GM12878 (cell line): ENCODE measurements at regions not wholly inside any gene's neighbourhood (a gene's known extent, or its start where the extent isn't known, plus 50 kb on each side); places are given as distances from the start of the nearest gene placed in this dataset.

Source experiments
- ATAC-seq: fragments of 200-7000 bp; cut with Tn5 transposase; 3 replicates; pipeline ENCODE4 v1.9.1; 2020; ENCODE audit warnings: mild to moderate bottlenecking, moderate library complexity
- BruUV-seq: library from RNA; stranded (reverse); fragments of 400-500 nt; replicated peaks from 2 replicates; lab custom pipeline; 2021; lab: Mats Ljungman, UMichigan
- CTCF ChIA-PET: fragments of 300-600 bp; sonication (Branson Sonifier 250); formaldehyde crosslinking; extraction: SDS; loops from one replicate; lab custom pipeline; 2021; ENCODE audit warnings: inconsistent platforms; lab: Yijun Ruan, JAX
- POLR2A ChIA-PET: fragments of 350-600 bp; formaldehyde crosslinking; extraction: SDS; loops from one replicate; lab custom pipeline; 2021; ENCODE audit warnings: inconsistent platforms; lab: Charles Lee
- RAD21 ChIA-PET: fragments of 300-600 bp; sonication (Branson Sonifier 250); formaldehyde crosslinking; loops from one replicate; lab custom pipeline; 2023; ENCODE audit warnings: antibody characterized with exemption; ENCODE audit not compliant: unreplicated experiment; lab: Charles Lee
- SMC1A ChIA-PET: fragments of 300-600 bp; sonication (Branson Sonifier 250); formaldehyde crosslinking; loops from one replicate; lab custom pipeline; 2023; ENCODE audit not compliant: unreplicated experiment, uncharacterized antibody; lab: Charles Lee
- DNase-seq: peaks from one replicate; pipeline ENCODE4 v3.0.0-alpha.2; 2011; ENCODE audit warnings: low read depth, low spot score
- FAIRE-seq: peaks from 3 replicates; lab custom pipeline; 2011; peaks lifted over from hg19 to GRCh38; lab: Jason Lieb, UNC
- H2AFZ ChIP-seq: 2 replicates; pipeline ENCODE4 v1.6.0; 2011; ENCODE audit warnings: low read depth, low read length, control low read depth; ENCODE audit not compliant: control insufficient read depth
- H3K27ac ChIP-seq: 2 replicates; pipeline ENCODE4 v1.5.1; 2011; ENCODE audit warnings: control low read depth; ENCODE audit not compliant: control insufficient read depth, insufficient read depth
- H3K27me3 ChIP-seq, 2 experiments: replicated peaks in 1 of 2; 2 replicates each; pipeline versions ENCODE4 v1.6.0 to v1.6.1; 2011; ENCODE audit warnings: low read length in 1 of 2; ENCODE audit not compliant: control insufficient read depth in 2 of 2, insufficient read depth in 2 of 2
- H3K36me3 ChIP-seq, 2 experiments: 2 replicates each; pipeline ENCODE4 v1.5.1; 2011; ENCODE audit warnings: low read length in 1 of 2; ENCODE audit not compliant: control insufficient read depth in 2 of 2, insufficient read depth in 2 of 2
- H3K4me1 ChIP-seq: 2 replicates; pipeline ENCODE4 v1.6.1; 2011; ENCODE audit warnings: mild to moderate bottlenecking, low read length, moderate library complexity, mixed read lengths; ENCODE audit not compliant: control insufficient read depth, insufficient read depth
- H3K4me2 ChIP-seq: 2 replicates; pipeline ENCODE4 v1.6.0; 2011; ENCODE audit warnings: control low read depth; ENCODE audit not compliant: control insufficient read depth, insufficient read depth
- H3K4me3 ChIP-seq: fragments of 200-600 bp; sonication (generic); 2 replicates; pipeline ENCODE4 v1.5.1; 2016
- H3K79me2 ChIP-seq: 2 replicates; pipeline ENCODE4 v1.6.0; 2011; ENCODE audit warnings: low read length; ENCODE audit not compliant: control insufficient read depth, insufficient read depth
- H3K9ac ChIP-seq: 2 replicates; pipeline ENCODE4 v1.8.0; 2011; ENCODE audit warnings: low read length, control low read depth, mixed read lengths; ENCODE audit not compliant: control insufficient read depth, insufficient read depth
- H3K9me3 ChIP-seq: replicated peaks from 3 replicates; pipeline ENCODE4 v1.5.1; 2011; ENCODE audit warnings: mild to moderate bottlenecking, low read length; ENCODE audit not compliant: control insufficient read depth, insufficient read depth
- H4K20me1 ChIP-seq: 2 replicates; pipeline ENCODE4 v1.6.0; 2011; ENCODE audit not compliant: control insufficient read depth, insufficient read depth
- BMI1 ChIP-seq: fragments of 450-650 bp; IDR thresholded peaks from 2 replicates; pipeline ENCODE4 v1.6.1; 2016; ENCODE audit warnings: mild to moderate bottlenecking, moderate library complexity, borderline replicate concordance
- CREM ChIP-seq: IDR thresholded peaks from 2 replicates; pipeline ENCODE4 v1.6.1; 2014; ENCODE audit warnings: antibody characterized with exemption, low read depth
- ETV6 ChIP-seq, 2 experiments: fragments of 450-650 bp in 1 of 2; IDR thresholded peaks in 1 of 2; conservative IDR thresholded peaks in 1 of 2; 2 replicates each; pipeline ENCODE4 v1.6.1; 2014; ENCODE audit warnings: antibody characterized with exemption in 1 of 2, borderline replicate concordance in 1 of 2, low read depth in 1 of 2, mild to moderate bottlenecking in 1 of 2, moderate library complexity in 1 of 2
- NRF1 ChIP-seq: conservative IDR thresholded peaks from 2 replicates; pipeline ENCODE4 v1.6.1; 2011; ENCODE audit warnings: mild to moderate bottlenecking, low read depth, low read length, improper control_type of control experiment
- POLR2A ChIP-seq: IDR thresholded peaks from 2 replicates; pipeline ENCODE4 v1.6.1; 2011; ENCODE audit warnings: low read depth, mild to moderate bottlenecking, low read length
- SREBF1 ChIP-seq: IDR thresholded peaks from 2 replicates; pipeline ENCODE4 v1.6.1; 2012; ENCODE audit warnings: mild to moderate bottlenecking, low read length
- STAT1 ChIP-seq: fragments of 450-650 bp; conservative IDR thresholded peaks from 2 replicates; pipeline ENCODE4 v1.6.1; 2014; ENCODE audit warnings: antibody characterized with exemption, mild to moderate bottlenecking
- WGBS: methylation state at CpG from one replicate; pipeline ENCODE4 v1.1.6; 2016; ENCODE audit warnings: low lambda C conversion rate; ENCODE audit not compliant: insufficient replicate concordance, insufficient coverage; ENCODE audit errors: missing lambda C conversion rate; 5-methylcytosine and 5-hydroxymethylcytosine counted together
- in situ Hi-C: fragments of 300-500 bp; cut with MboI; formaldehyde crosslinking; loops from 9 replicates; pipeline ENCODE4 v1.14.3; 2018; ENCODE audit warnings: mixed read lengths
- intact Hi-C: fragments of 100-400 bp; cut with micrococcal nuclease; formaldehyde crosslinking; loops from one replicate; pipeline ENCODE4 v1.14.2; 2022; ENCODE audit not compliant: unreplicated experiment
- TF ChIP-seq, protein P1 (sequence below): IDR thresholded peaks from 2 replicates; pipeline ENCODE4 v1.6.1; 2011; ENCODE audit warnings: mild to moderate bottlenecking, low read depth, low read length, moderate library complexity; ENCODE audit not compliant: insufficient replicate concordance
- TF ChIP-seq, protein P2 (sequence below): fragments of 450-650 bp; IDR thresholded peaks from 2 replicates; pipeline ENCODE4 v1.6.1; 2016; ENCODE audit warnings: mild to moderate bottlenecking
- TF ChIP-seq, protein P3 (sequence below): fragments of 450-650 bp; IDR thresholded peaks from 2 replicates; pipeline ENCODE4 v1.6.1; 2017; ENCODE audit warnings: mild to moderate bottlenecking, moderate library complexity
- TF ChIP-seq, protein P4 (sequence below): fragments of 450-650 bp; formaldehyde crosslinking; IDR thresholded peaks from 2 replicates; pipeline ENCODE4 v1.4.0; 2022; ENCODE audit warnings: mild to moderate bottlenecking, moderate library complexity

DNA sequence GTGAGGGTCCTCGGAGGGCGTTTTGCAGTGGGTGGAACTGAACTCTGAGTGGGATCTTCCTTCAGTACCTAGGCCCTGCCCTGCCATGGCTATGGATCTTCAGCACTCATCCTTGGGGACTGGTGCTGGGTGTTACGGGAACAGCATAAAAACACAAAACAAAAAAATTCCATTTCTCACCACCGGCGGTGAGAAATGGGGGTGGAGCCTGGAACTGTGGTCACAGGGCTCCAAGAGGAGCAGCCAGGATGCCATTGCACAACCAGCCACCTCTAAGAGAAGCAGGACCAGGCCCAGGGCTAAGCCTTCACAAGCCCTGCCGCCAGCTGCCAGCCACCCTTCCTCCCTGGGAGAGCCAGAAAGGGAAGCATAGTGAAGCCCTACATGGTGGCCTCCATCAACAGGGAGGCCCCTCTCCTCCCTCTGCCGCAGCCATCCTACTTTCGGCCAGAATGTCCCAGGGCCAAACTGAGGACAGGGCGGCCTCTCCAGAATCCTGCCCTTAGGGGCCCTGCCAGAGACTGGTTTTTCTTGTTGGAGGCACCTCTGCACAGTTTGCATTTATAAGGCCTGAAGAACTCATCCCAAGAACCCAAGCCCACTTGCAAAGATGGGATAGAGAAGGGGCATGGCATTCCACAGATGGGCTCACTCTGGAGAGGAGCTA lies 76.5 kb downstream of the VCPKMT start:
- DNase-seq (no peak), FAIRE-seq (no peak), ATAC-seq (no peak)
- H3K27ac ChIP-seq = peak overlapping the region; percentile 96
- SMC1A ChIA-PET = interaction anchor here (1.1 to 6.0 kb wide), 11 partner anchors 12 to 174 kb away, joined by 3 to 96 read pairs (median 7); no protein-coding TSS in a partner anchor
- in situ Hi-C loops = no loop called here
- peaks cover 57% of the 10 kb centered on the region for H3K4me1 ChIP-seq
- POLR2A ChIA-PET = interaction anchor here (1.0 to 5.8 kb wide), 7 partner anchors 21 to 176 kb away, joined by 3 to 62 read pairs (median 6); no protein-coding TSS in a partner anchor
- TF ChIP-seq ETV6 (conservative IDR thresholded peaks at IDR 0.05 in 1 of 2, IDR thresholded peaks at IDR 0.05 in 1 of 2; ENCODE audit: borderline replicate concordance in 1 of 2, low read depth in 1 of 2) = no peak
- no peak for TF ChIP-seq POLR2A
- TF ChIP-seq, protein P1, sequence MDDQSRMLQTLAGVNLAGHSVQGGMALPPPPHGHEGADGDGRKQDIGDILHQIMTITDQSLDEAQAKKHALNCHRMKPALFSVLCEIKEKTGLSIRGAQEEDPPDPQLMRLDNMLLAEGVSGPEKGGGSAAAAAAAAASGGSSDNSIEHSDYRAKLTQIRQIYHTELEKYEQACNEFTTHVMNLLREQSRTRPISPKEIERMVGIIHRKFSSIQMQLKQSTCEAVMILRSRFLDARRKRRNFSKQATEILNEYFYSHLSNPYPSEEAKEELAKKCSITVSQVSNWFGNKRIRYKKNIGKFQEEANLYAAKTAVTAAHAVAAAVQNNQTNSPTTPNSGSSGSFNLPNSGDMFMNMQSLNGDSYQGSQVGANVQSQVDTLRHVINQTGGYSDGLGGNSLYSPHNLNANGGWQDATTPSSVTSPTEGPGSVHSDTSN = no peak
- TF ChIP-seq NRF1 = no peak
- TF ChIP-seq, protein P2, sequence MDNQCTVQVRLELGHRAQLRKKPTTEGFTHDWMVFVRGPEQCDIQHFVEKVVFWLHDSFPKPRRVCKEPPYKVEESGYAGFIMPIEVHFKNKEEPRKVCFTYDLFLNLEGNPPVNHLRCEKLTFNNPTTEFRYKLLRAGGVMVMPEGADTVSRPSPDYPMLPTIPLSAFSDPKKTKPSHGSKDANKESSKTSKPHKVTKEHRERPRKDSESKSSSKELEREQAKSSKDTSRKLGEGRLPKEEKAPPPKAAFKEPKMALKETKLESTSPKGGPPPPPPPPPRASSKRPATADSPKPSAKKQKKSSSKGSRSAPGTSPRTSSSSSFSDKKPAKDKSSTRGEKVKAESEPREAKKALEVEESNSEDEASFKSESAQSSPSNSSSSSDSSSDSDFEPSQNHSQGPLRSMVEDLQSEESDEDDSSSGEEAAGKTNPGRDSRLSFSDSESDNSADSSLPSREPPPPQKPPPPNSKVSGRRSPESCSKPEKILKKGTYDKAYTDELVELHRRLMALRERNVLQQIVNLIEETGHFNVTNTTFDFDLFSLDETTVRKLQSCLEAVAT = no peak
- no peak for TF ChIP-seq SREBF1
- no peak for TF ChIP-seq STAT1
- TF ChIP-seq, protein P3, sequence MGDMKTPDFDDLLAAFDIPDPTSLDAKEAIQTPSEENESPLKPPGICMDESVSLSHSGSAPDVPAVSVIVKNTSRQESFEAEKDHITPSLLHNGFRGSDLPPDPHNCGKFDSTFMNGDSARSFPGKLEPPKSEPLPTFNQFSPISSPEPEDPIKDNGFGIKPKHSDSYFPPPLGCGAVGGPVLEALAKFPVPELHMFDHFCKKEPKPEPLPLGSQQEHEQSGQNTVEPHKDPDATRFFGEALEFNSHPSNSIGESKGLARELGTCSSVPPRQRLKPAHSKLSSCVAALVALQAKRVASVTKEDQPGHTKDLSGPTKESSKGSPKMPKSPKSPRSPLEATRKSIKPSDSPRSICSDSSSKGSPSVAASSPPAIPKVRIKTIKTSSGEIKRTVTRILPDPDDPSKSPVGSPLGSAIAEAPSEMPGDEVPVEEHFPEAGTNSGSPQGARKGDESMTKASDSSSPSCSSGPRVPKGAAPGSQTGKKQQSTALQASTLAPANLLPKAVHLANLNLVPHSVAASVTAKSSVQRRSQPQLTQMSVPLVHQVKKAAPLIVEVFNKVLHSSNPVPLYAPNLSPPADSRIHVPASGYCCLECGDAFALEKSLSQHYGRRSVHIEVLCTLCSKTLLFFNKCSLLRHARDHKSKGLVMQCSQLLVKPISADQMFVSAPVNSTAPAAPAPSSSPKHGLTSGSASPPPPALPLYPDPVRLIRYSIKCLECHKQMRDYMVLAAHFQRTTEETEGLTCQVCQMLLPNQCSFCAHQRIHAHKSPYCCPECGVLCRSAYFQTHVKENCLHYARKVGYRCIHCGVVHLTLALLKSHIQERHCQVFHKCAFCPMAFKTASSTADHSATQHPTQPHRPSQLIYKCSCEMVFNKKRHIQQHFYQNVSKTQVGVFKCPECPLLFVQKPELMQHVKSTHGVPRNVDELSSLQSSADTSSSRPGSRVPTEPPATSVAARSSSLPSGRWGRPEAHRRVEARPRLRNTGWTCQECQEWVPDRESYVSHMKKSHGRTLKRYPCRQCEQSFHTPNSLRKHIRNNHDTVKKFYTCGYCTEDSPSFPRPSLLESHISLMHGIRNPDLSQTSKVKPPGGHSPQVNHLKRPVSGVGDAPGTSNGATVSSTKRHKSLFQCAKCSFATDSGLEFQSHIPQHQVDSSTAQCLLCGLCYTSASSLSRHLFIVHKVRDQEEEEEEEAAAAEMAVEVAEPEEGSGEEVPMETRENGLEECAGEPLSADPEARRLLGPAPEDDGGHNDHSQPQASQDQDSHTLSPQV = no peak
- TF ChIP-seq CREM = no peak
- TF ChIP-seq, protein P4, sequence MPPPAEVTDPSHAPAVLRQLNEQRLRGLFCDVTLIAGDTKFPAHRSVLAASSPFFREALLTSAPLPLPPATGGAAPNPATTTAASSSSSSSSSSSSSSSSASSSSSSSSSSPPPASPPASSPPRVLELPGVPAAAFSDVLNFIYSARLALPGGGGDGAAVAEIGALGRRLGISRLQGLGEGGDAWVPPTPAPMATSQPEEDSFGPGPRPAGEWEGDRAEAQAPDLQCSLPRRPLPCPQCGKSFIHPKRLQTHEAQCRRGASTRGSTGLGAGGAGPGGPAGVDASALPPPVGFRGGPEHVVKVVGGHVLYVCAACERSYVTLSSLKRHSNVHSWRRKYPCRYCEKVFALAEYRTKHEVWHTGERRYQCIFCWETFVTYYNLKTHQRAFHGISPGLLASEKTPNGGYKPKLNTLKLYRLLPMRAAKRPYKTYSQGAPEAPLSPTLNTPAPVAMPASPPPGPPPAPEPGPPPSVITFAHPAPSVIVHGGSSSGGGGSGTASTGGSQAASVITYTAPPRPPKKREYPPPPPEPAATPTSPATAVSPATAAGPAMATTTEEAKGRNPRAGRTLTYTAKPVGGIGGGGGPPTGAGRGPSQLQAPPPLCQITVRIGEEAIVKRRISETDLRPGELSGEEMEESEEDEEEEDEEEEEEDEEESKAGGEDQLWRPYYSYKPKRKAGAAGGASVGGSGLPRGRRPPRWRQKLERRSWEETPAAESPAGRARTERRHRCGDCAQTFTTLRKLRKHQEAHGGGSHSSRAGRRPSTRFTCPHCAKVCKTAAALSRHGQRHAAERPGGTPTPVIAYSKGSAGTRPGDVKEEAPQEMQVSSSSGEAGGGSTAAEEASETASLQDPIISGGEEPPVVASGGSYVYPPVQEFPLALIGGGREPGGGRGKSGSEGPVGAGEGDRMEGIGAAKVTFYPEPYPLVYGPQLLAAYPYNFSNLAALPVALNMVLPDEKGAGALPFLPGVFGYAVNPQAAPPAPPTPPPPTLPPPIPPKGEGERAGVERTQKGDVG (CRISPR knock-in tag) = no peak
- TF ChIP-seq BMI1 = no peak
- WGBS = 97% methylated on average over 9 of the region's 9 CpGs
- peak overlapping the region; percentile 71 for H3K9ac ChIP-seq
- CTCF ChIA-PET = interaction anchor here (0.6 to 6.0 kb wide), 8 partner anchors 20 to 175 kb away, joined by 3 to 68 read pairs (median 14); no protein-coding TSS in a partner anchor
- RAD21 ChIA-PET = interaction anchor here (0.9 to 7.2 kb wide), 11 partner anchors 22 to 171 kb away, joined by 3 to 110 read pairs (median 13); partner anchors contain the start of gene ARF6
- H4K20me1 ChIP-seq = no peaks in the 10 kb centered on the region
- intact Hi-C loops = loop anchor here (2.0 kb wide), 3 partner anchors 69 to 177 kb away; no protein-coding TSS in a partner anchor
- no peaks in the 10 kb centered on the region for H3K27me3 ChIP-seq
- peak overlapping the region; percentile 1; the same call in 1 of the 2 replicates for H3K4me3 ChIP-seq
- H3K4me2 ChIP-seq = peak overlapping the region; percentile 70
- no TSS peak for BruUV-seq
- peak overlapping the region; percentile 27; the same call in 1 of the 2 replicates for H2AFZ ChIP-seq
- H3K9me3 ChIP-seq = no peaks in the 10 kb centered on the region; the same call in 2 of the 3 replicates
- no peaks in the 10 kb centered on the region; the same call in 1 of the 2 replicates for H3K79me2 ChIP-seq
- H3K36me3 ChIP-seq = no peaks in the 10 kb centered on the region
